ENCODE measurements at regions not wholly inside any gene's neighbourhood (a gene's known extent, or its start where the extent isn't known, plus 50 kb on each side); places are given as distances from the start of the nearest gene placed in this dataset.

DNA sequence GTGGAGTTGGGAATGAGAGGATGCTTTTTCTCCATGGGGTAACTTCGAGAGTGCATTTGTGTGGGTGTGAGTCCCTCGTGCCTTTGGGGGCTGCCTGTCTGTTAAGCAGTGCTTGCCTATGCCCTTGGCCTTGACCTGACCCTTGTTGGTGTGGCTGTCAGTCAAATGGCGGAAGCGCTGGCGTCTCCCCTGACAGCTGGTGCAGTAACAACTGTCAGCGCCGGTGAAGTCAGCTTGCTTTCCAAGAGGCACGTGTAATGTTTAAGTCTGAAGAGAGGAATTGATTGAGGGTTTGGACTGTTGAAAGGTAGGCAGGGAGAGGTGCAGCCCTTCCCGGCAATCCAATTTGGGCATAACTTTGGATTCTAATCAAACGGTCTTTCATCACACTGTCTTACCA, 211.3 kb downstream of the AACS start:
- in situ Hi-C loops (cut with MboI; ENCODE audit: low sequenced_read_pairs in 4 of 4), result no loop called here
- H3K36me3 ChIP-seq, result no peaks in the 10 kb centered on the region
- intact Hi-C loops (cut with DNase I; ENCODE audit: low total_unique reads), result no loop called here
- no peak for DNase-seq
- no peaks in the 10 kb centered on the region for H3K4me1 ChIP-seq
- ATAC-seq, result no peak
- no peak for TF ChIP-seq POLR2A (IDR thresholded peaks at IDR 0.05)
- TF ChIP-seq, protein P1, sequence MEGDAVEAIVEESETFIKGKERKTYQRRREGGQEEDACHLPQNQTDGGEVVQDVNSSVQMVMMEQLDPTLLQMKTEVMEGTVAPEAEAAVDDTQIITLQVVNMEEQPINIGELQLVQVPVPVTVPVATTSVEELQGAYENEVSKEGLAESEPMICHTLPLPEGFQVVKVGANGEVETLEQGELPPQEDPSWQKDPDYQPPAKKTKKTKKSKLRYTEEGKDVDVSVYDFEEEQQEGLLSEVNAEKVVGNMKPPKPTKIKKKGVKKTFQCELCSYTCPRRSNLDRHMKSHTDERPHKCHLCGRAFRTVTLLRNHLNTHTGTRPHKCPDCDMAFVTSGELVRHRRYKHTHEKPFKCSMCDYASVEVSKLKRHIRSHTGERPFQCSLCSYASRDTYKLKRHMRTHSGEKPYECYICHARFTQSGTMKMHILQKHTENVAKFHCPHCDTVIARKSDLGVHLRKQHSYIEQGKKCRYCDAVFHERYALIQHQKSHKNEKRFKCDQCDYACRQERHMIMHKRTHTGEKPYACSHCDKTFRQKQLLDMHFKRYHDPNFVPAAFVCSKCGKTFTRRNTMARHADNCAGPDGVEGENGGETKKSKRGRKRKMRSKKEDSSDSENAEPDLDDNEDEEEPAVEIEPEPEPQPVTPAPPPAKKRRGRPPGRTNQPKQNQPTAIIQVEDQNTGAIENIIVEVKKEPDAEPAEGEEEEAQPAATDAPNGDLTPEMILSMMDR (IDR thresholded peaks at IDR 0.05 in 4 of 5, conservative IDR thresholded peaks at IDR 0.05 in 1 of 5), result no peak
- H3K9me3 ChIP-seq, result no peaks in the 10 kb centered on the region
- H3K27ac ChIP-seq, result no peak overlapping the region
- H3K4me3 ChIP-seq, result no peak overlapping the region
- peaks cover 0 to 6% (median 0%) of the 10 kb centered on the region in 3 donors for H3K27me3 ChIP-seq

DNA sequence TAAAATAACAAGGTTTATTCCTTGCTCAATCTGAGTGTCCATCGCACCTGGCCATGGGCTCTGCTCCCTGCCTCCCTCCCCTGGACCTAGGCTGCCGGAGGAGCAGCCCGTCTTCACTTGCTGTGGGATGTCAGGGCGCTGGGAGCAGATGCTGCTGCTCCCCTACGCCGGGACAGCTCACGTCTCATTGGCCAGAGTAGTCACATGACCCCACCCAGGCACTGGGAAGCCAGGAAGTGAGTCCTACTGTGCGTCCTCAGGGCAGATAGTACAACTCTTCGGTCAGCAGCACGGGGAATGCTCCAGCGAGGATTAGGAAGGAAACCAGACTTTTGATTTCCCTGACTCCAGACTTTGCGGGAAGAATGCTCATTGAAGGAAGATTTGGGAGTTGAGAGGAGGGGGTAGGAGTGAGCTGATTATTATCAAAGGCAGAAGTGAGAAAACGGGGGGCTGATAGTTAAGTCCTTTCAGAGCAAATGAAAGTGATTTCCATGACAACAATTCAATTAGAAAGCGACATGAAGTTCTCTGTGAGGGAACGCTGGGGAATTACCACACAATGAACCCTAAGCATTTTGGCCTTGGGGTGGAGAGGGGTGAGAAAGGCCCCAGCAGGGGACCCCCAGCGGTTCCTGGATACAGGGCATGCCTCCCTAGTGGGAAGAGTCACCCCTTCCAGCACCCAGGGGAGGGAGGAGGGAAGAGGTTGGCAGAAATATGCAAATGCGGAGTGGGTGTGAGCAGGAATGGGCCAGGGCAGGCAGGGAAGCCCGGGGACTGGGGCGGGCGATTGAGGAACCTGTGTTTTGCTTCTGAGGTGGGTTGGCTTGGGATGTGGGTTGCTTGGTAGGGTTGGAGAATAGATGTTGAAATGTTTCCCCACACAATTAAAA, 215.5 kb downstream of the AACS start:
- no peak overlapping the region for H3K4me3 ChIP-seq
- intact Hi-C loops (cut with DNase I; ENCODE audit: low total_unique reads), result no loop called here
- in situ Hi-C loops (cut with MboI; ENCODE audit: low sequenced_read_pairs in 4 of 4), result no loop called here

DNA sequence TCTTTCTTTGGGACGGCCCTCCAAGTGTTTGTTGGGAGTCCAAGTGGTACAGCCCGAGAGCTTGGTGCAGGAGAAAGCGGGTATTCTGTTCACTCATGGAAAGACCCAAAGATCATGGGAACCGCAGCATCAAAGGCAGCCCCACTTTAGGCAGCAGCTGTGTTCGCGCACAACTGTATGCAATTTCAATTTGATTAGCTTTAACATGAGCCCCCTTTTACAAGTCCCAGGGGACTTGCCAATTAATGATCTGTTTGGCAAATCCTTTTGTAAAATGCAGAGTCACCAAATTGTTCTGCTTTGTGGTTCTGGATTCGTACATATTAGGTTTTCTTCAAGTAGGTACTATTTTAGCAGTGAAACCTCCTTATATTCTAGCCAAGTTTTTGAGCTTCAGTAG, 217.7 kb downstream of the AACS start:
- Histone ChIP-seq H3K4me1 (no peaks in the 10 kb centered on the region), H3K27me3 (peaks cover 0 to 6% (median 0%) of the 10 kb centered on the region in 3 donors), H3K9me3 (no peaks in the 10 kb centered on the region), H3K4me3 (no peak overlapping the region), H3K36me3 (no peaks in the 10 kb centered on the region), H3K27ac (no peak overlapping the region)
- DNase-seq (no peak), ATAC-seq (no peak)
- in situ Hi-C loops (cut with MboI; ENCODE audit: low sequenced_read_pairs in 4 of 4) (no loop called here), intact Hi-C loops (cut with DNase I; ENCODE audit: low total_unique reads) (no loop called here)
- TF ChIP-seq, protein P1 (IDR thresholded peaks at IDR 0.05 in 4 of 5, conservative IDR thresholded peaks at IDR 0.05 in 1 of 5), result no peak
- TF ChIP-seq POLR2A (IDR thresholded peaks at IDR 0.05), result no peak

More for the DNA sequence above, 215.5 kb downstream of the AACS start:
- ATAC-seq, result no peak
- Histone ChIP-seq H3K9me3 (no peaks in the 10 kb centered on the region), H3K4me1 (no peaks in the 10 kb centered on the region), H3K27me3 (peaks cover 0 to 6% (median 0%) of the 10 kb centered on the region in 3 donors), H3K27ac (no peak overlapping the region), H3K36me3 (no peaks in the 10 kb centered on the region)
- TF ChIP-seq, protein P1 (IDR thresholded peaks at IDR 0.05 in 4 of 5, conservative IDR thresholded peaks at IDR 0.05 in 1 of 5), result no peak
- TF ChIP-seq POLR2A (IDR thresholded peaks at IDR 0.05), result no peak
- DNase-seq, result no peak

DNA sequence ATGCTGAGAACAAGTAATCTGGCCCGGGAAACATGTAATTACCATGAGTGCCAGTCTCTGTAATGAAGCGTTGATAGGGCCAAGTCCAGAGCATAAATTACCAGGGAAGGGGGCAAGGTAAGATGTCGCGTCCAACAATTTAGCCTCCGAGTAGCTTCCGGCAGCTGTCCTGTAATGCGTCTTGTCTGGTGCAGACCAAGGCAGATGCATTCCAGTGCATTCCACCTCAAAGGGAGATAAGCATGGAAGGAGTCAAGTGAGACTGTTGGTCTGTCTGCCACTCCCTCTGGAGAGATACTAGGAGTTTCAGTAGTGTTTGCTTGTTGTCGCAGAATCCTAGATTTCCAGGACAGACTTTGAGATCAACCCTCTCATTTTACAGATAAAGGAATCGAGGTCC, 218.3 kb downstream of the AACS start:
- H3K9me3 ChIP-seq, result no peaks in the 10 kb centered on the region
- H3K4me3 ChIP-seq, result no peak overlapping the region
- no peaks in the 10 kb centered on the region for H3K36me3 ChIP-seq
- DNase-seq (no peak), ATAC-seq (no peak)
- no peaks in the 10 kb centered on the region for H3K4me1 ChIP-seq
- TF ChIP-seq, protein P1 (IDR thresholded peaks at IDR 0.05 in 4 of 5, conservative IDR thresholded peaks at IDR 0.05 in 1 of 5), result no peak
- TF ChIP-seq POLR2A (IDR thresholded peaks at IDR 0.05), result no peak
- peaks cover 0 to 6% (median 0%) of the 10 kb centered on the region in 3 donors for H3K27me3 ChIP-seq
- H3K27ac ChIP-seq, result no peak overlapping the region
- in situ Hi-C loops (cut with MboI; ENCODE audit: low sequenced_read_pairs in 4 of 4) (no loop called here), intact Hi-C loops (cut with DNase I; ENCODE audit: low total_unique reads) (no loop called here)

Measured in gastrocnemius medialis (tissue), 4 donors.